Fibroblast of mammary gland (primary cell): ENCODE measurements at regions not wholly inside any gene's neighbourhood (a gene's known extent, or its start where the extent isn't known, plus 50 kb on each side); places are given as distances from the start of the nearest gene placed in this dataset.

Experiments
- DNase-seq: peaks from one replicate; pipeline ENCODE4 v3.0.0-alpha.2; 2010; ENCODE audit warnings: low read depth
- H3K4me3 ChIP-seq: 2 replicates; pipeline ENCODE4 v1.5.1; 2011; ENCODE audit warnings: low read depth, mild to moderate bottlenecking, low read length, moderate library complexity; ENCODE audit not compliant: control insufficient read depth
- CTCF ChIP-seq: conservative IDR thresholded peaks from 2 replicates; pipeline ENCODE4 v1.5.1; 2011; ENCODE audit warnings: low read depth, low read length, inconsistent platforms; ENCODE audit not compliant: control insufficient read depth, insufficient read depth

- no peak for TF ChIP-seq CTCF
- no peak overlapping the region for H3K4me3 ChIP-seq
- no peak for DNase-seq
These were observed 225.2 kb upstream of the MPHOSPH6 start for GRCh38 chr16:82395212-82395611.

- no peak for DNase-seq
- H3K4me3 ChIP-seq, result no peak overlapping the region
- no peak for TF ChIP-seq CTCF
These were observed 221.7 kb upstream of the MPHOSPH6 start for GRCh38 chr16:82391690-82392089.

GRCh38 chr16:82389956-82390650 is 220.1 kb upstream of the MPHOSPH6 start:
- H3K4me3 ChIP-seq, result no peak overlapping the region
- no peak for DNase-seq
- no peak for TF ChIP-seq CTCF

GRCh38 chr16:82386761-82387160 is 216.7 kb upstream of the MPHOSPH6 start:
- TF ChIP-seq CTCF, result no peak
- no peak for DNase-seq
- no peak overlapping the region for H3K4me3 ChIP-seq

GRCh38 chr16:82384949-82385348 is 214.9 kb upstream of the MPHOSPH6 start:
- TF ChIP-seq CTCF, result no peak
- no peak for DNase-seq
- H3K4me3 ChIP-seq, result no peak overlapping the region

- TF ChIP-seq CTCF, result no peak
- H3K4me3 ChIP-seq, result no peak overlapping the region
- DNase-seq, result no peak
These were observed 214.0 kb upstream of the MPHOSPH6 start for GRCh38 chr16:82384017-82384416.

GRCh38 chr16:82382521-82382920 is 212.5 kb upstream of the MPHOSPH6 start:
- TF ChIP-seq CTCF, result no peak
- no peak for DNase-seq
- no peak overlapping the region for H3K4me3 ChIP-seq
